ENCODE measurements at regions not wholly inside any gene's neighbourhood (a gene's known extent, or its start where the extent isn't known, plus 50 kb on each side); places are given as distances from the start of the nearest gene placed in this dataset.
"Not testable (repeated sequence)": the region's sequence is repeated elsewhere in the genome, so short reads cannot be mapped to it uniquely, and the experiment has no call there.

DNA sequence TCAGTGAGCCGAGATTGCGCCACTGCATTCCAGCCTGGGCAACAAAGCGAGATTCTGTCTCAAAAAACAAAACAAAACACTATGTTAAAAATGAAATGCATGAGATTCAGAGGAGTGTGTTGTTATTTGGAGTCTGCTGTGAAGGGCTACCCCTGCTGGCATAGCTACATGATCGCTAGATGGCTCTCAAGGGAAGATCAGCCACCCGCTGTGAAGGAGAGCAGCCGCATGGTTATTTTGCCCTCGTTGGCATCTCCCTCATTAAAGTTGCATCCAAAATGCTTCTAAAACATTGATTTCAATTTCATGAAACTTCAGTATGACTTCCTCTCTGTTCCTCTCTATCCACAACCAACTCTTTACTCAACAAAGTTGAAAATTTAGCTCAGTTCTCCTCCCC is 54.8 kb upstream of the NDUFV2 start:
- DNase-seq (ENCODE audit: low read depth in 2 of 2, low spot score in 1 of 2): no peak

DNA sequence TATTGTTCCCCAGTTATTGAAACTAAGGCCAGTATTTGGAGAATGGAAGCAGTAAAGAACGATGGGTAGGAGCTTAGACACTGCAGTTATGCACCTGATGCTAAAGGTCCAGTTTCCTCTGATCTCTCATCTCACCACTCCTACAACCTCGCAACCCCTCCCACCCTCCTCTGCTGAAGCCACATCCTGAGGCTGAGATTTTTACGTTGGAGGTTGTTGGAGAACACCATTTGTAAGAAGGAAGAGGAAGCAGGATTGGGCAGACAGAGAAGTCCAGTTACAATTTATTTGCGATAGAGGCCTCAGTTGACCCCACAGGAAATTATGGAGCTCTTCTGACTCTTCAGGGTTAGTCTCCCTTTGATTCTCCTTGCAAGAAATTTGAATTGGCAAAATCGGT is 54.3 kb upstream of the NDUFV2 start:
- DNase-seq (ENCODE audit: low read depth in 2 of 2, low spot score in 1 of 2): no peak

DNA sequence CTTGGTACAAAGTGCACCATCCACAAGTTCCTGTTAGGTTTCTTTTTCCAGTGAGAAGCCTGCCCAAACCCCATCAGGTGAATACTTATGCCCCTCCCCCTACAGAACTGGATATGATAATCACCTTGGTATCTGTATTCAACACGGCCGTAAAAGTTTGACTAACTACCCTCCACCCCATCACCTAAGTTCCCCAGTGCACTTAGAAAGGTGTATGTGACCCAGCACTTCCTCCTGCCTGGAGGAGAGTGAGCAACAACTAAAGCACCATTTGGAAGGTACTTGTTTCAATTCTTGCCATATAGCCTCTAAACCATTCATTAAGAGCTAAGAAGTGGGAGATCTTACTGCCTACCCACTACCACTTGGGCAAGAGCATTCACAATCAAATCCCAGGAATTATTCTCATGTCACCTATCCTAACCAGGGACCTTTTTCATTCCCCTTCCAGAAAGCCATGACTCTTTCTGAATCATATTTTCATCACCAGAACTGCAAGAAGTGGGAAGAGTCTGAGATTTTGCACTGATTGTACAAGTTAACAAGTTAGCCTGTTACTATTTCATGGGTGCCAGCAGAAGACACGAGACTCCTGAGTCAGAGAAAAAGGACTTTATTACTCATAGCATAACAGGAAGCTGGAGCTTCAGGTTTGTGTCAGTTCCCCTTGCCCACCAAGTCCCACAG is 53.5 kb upstream of the NDUFV2 start:
- no peak for DNase-seq (ENCODE audit: low read depth in 2 of 2, low spot score in 1 of 2)

DNA sequence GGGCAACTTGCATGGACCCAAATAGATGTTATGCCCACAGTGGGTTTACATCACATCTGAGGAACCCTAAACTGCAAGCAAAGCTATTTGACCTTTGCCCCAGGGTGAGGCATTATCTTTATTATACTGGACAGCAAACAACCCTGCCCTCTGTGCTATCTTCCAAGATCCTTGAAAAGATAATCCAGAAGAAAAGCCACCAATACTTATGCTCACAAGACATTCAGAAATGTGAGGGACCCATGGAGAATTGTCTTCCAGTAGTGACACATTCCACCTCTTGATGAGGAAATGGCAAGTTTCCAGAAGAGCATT is 53.0 kb upstream of the NDUFV2 start:
- no peak for DNase-seq (ENCODE audit: low read depth in 2 of 2, low spot score in 1 of 2)

DNA sequence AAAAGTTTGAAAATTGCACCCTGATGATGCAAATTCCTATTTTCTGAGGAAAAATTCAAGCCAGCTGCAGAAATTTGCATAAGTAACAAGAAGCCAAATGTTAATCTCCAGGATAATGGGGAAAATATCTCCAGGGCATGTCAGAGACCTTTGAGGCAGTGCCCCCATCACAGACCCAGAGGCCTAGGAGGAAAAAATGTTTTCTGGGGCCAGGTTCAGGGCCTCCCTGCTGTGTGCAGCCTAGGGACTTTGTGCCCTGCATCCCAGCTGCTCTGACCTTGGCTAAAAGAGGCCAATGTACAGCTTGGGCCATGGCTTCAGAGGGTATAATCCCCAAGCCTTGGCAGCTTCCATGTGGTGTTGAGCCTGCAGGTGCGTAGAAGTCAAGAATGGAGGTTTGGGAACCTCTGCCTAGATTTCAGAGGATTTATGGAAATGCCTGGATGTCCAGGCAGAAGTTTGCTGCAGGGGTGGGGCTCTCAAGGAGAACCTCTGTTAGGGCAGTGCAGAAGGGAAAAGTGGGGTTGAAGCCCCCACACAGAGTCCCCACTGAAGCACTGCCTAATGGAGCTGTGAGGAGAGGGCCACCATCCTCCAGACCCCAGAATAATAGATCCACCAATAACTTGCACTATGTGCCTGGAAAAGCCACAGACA is 51.7 kb upstream of the NDUFV2 start:
- DNase-seq (ENCODE audit: low read depth in 2 of 2, low spot score in 1 of 2): not testable (repeated sequence)
